ENCODE measurements at regions not wholly inside any gene's neighbourhood (a gene's known extent, or its start where the extent isn't known, plus 50 kb on each side); places are given as distances from the start of the nearest gene placed in this dataset.

DNA sequence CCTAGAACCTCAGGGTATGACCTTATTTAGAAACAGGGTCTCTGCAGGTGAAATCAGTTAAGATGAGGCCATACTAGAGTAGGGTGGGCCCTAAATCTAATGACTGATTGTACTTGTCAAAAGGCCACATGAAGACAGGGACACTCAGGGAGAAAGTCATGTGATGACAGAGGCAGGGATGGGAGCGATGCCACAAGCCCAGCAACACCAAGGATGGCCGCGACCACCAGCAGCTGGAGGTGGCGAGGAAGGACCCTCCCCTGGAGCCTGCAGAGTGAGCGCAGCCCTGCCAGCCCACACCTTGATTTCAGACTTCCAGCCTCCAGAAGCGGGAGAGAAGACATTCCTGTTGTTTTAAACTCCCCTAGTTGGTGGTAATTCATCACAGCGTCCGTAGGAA is 199.9 kb downstream of the PHETA1 start:
- no peak for TF ChIP-seq EZH2 (optimal IDR thresholded peaks at IDR 0.05; ENCODE audit: low read depth, low read length)
- TF ChIP-seq, protein P1, sequence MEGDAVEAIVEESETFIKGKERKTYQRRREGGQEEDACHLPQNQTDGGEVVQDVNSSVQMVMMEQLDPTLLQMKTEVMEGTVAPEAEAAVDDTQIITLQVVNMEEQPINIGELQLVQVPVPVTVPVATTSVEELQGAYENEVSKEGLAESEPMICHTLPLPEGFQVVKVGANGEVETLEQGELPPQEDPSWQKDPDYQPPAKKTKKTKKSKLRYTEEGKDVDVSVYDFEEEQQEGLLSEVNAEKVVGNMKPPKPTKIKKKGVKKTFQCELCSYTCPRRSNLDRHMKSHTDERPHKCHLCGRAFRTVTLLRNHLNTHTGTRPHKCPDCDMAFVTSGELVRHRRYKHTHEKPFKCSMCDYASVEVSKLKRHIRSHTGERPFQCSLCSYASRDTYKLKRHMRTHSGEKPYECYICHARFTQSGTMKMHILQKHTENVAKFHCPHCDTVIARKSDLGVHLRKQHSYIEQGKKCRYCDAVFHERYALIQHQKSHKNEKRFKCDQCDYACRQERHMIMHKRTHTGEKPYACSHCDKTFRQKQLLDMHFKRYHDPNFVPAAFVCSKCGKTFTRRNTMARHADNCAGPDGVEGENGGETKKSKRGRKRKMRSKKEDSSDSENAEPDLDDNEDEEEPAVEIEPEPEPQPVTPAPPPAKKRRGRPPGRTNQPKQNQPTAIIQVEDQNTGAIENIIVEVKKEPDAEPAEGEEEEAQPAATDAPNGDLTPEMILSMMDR (IDR thresholded peaks at IDR 0.05; ENCODE audit: low read length) = no peak
- TF ChIP-seq EZH2phosphoT487 (IDR thresholded peaks at IDR 0.05; ENCODE audit: low read length) = no peak
- Histone ChIP-seq H3F3A (ENCODE audit: insufficient read depth, low read length) (no peaks in the 10 kb centered on the region), H3K36me3 (replicated peaks; ENCODE audit: insufficient read depth, low read length) (no peaks in the 10 kb centered on the region), H4K20me1 (ENCODE audit: insufficient read depth, low read length) (no peaks in the 10 kb centered on the region), H3K4me2 (ENCODE audit: low read depth, low read length) (no peak overlapping the region), H3K79me2 (ENCODE audit: low read length) (no peaks in the 10 kb centered on the region), H3K9me2 (replicated peaks; ENCODE audit: insufficient read depth, low read length) (no peaks in the 10 kb centered on the region), H2AFZ (ENCODE audit: low read length) (no peak overlapping the region), H3K9ac (ENCODE audit: low read length) (no peak overlapping the region), H3K9me3 (replicated peaks; ENCODE audit: insufficient read depth, low read length) (no peaks in the 10 kb centered on the region), H3K4me1 (ENCODE audit: low read length) (no peaks in the 10 kb centered on the region), H3K27ac (ENCODE audit: low read length) (no peak overlapping the region), H3K4me3 (ENCODE audit: low read length) (no peak overlapping the region), H3K27me3 (replicated peaks; ENCODE audit: insufficient read depth, low read length) (peaks cover 9% of the 10 kb centered on the region; the same call in 1 of the 2 replicates)
- no peak for DNase-seq

DNA sequence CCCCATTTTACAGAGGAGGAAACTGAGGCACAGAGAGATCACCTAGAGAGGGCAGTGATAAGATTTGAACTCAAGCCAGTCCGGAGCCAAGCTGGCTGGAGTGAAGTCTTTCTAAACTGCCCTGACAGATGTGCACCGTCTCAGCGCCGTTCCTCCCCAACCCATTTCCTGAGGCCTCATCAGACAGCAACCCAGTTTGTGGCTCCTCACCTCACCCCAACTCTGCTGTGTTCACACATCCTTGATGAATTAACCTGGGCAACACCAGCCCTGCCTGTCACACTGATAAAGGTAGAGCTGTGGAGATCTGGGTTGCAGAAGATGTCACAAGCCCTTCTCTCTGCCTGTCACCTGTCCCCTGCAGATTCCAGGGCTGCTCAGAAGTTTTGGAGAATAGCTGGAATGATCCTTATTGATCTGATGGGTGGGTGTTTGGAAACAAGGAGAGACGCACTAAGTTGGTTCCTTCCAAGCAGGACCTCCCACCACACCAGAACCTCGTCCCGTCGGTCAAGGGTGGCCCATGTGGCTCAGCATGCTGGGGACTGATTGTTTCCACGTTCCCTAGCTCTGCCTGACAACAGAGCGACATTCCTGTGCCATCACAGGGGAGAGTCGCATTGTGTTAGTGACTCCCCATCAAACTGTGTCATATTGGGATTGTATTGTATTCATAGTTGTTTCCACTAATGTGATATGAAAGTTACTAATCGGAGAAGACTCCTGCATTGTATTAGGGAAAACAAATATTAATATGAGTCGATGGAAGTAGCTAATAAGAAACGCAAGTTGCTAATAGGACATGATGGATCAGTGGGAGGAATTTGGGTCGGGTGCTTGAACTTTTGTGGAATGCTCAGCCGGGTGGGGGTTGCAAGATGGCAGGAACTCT is 200.6 kb downstream of the PHETA1 start:
- Histone ChIP-seq H3K79me2 (ENCODE audit: low read length) (no peaks in the 10 kb centered on the region), H3K9me2 (replicated peaks; ENCODE audit: insufficient read depth, low read length) (no peaks in the 10 kb centered on the region), H3K36me3 (replicated peaks; ENCODE audit: insufficient read depth, low read length) (no peaks in the 10 kb centered on the region), H4K20me1 (ENCODE audit: insufficient read depth, low read length) (no peaks in the 10 kb centered on the region), H3K4me1 (ENCODE audit: low read length) (no peaks in the 10 kb centered on the region), H3K9me3 (replicated peaks; ENCODE audit: insufficient read depth, low read length) (no peaks in the 10 kb centered on the region), H3K9ac (ENCODE audit: low read length) (no peak overlapping the region), H3K4me3 (ENCODE audit: low read length) (no peak overlapping the region), H3F3A (ENCODE audit: insufficient read depth, low read length) (no peaks in the 10 kb centered on the region), H2AFZ (ENCODE audit: low read length) (no peak overlapping the region), H3K27ac (ENCODE audit: low read length) (no peak overlapping the region), H3K27me3 (replicated peaks; ENCODE audit: insufficient read depth, low read length) (peaks cover 9% of the 10 kb centered on the region; the same call in 1 of the 2 replicates), H3K4me2 (ENCODE audit: low read depth, low read length) (no peak overlapping the region)
- TF ChIP-seq EZH2phosphoT487 (IDR thresholded peaks at IDR 0.05; ENCODE audit: low read length) = no peak
- TF ChIP-seq, protein P1 (IDR thresholded peaks at IDR 0.05; ENCODE audit: low read length) = no peak
- TF ChIP-seq EZH2 (optimal IDR thresholded peaks at IDR 0.05; ENCODE audit: low read depth, low read length) = no peak
- DNase-seq = no peak

DNA sequence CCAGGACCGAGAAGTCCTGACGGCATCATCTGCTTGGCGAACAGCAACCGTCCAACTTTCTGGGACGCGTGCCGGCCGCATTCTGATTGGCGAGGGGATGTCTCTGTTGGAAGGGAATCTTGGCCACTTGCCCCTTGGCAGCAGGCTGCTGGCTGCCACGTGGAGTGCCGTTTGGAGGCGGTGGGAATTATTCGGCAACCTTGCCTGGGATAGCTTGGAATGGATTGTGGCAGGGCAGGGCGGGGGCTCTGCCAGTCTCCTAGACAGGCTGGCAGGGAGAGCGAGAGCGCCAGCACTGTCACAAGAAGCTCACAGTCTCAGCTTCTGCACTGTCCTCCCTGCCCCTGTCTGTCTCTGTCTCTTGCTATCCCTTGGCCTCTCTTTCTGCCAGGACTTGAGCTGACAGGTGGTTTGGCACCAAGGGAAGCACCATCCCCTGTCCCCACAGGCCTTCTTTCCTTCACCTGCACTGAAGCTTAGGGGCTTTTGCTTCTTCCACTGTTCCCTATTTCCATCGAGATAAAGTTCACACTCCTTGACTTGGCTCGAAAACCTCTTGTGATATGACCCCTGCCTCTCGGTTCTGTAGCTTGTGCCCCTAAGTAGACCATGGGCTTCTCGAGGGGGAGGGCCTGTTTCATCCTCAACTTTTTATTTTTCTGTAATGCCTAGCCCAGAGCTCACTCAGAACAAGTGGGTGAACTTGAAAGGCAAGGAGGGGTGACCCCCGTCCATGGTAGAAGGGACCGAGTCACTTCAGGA is 201.9 kb downstream of the PHETA1 start:
- no peaks in the 10 kb centered on the region for H3K36me3 ChIP-seq (replicated peaks; ENCODE audit: insufficient read depth, low read length)
- no peak overlapping the region for H3K4me2 ChIP-seq (ENCODE audit: low read depth, low read length)
- no peaks in the 10 kb centered on the region for H4K20me1 ChIP-seq (ENCODE audit: insufficient read depth, low read length)
- no peak overlapping the region for H3K9ac ChIP-seq (ENCODE audit: low read length)
- no peak for DNase-seq
- no peak for TF ChIP-seq EZH2phosphoT487 (IDR thresholded peaks at IDR 0.05; ENCODE audit: low read length)
- TF ChIP-seq, protein P1 (IDR thresholded peaks at IDR 0.05; ENCODE audit: low read length) = no peak
- TF ChIP-seq EZH2 (optimal IDR thresholded peaks at IDR 0.05; ENCODE audit: low read depth, low read length) = no peak
- no peak overlapping the region for H3K4me3 ChIP-seq (ENCODE audit: low read length)
- no peaks in the 10 kb centered on the region for H3K9me3 ChIP-seq (replicated peaks; ENCODE audit: insufficient read depth, low read length)
- no peaks in the 10 kb centered on the region for H3K79me2 ChIP-seq (ENCODE audit: low read length)
- H3F3A ChIP-seq (ENCODE audit: insufficient read depth, low read length) = no peaks in the 10 kb centered on the region
- peaks cover 9% of the 10 kb centered on the region; the same call in 1 of the 2 replicates for H3K27me3 ChIP-seq (replicated peaks; ENCODE audit: insufficient read depth, low read length)
- no peaks in the 10 kb centered on the region for H3K9me2 ChIP-seq (replicated peaks; ENCODE audit: insufficient read depth, low read length)
- H2AFZ ChIP-seq (ENCODE audit: low read length) = no peak overlapping the region
- no peaks in the 10 kb centered on the region for H3K4me1 ChIP-seq (ENCODE audit: low read length)
- no peak overlapping the region for H3K27ac ChIP-seq (ENCODE audit: low read length)

All from MM.1S (cell line).